Activated T-helper 2 cell treated with anti-CD3 and anti-CD28 coated beads, Interferon-gamma antibody, Interleukin-2, Interleukin-4, amounts not matched to agents 10 μg/mL and 5 μg/mL and 100 μg/mL, durations not matched to agents 14 hours and 24 hours and 36 hours (primary cell): ENCODE measurements at regions not wholly inside any gene's neighbourhood (a gene's known extent, or its start where the extent isn't known, plus 50 kb on each side); places are given as distances from the start of the nearest gene placed in this dataset.
"Not testable (repeated sequence)": the region's sequence is repeated elsewhere in the genome, so short reads cannot be mapped to it uniquely, and the experiment has no call there.

Experiments used
- DNase-seq: peaks from one replicate; pipeline ENCODE4 v3.0.0; 2021; ENCODE audit warnings: low spot score
- H3K27ac Mint-ChIP-seq: one replicate; pipeline ENCODE4 v1.8.0; 2021; ENCODE audit warnings: mixed read lengths
- H3K27me3 Mint-ChIP-seq: one replicate; pipeline ENCODE4 v1.8.0; 2021; ENCODE audit warnings: low read depth, mixed read lengths
- H3K36me3 Mint-ChIP-seq: one replicate; pipeline ENCODE4 v1.8.0; 2021; ENCODE audit warnings: low read depth, mixed read lengths
- H3K4me1 Mint-ChIP-seq: one replicate; pipeline ENCODE4 v1.8.0; 2021; ENCODE audit warnings: low read depth, mixed read lengths
- H3K4me3 Mint-ChIP-seq: one replicate; pipeline ENCODE4 v1.8.0; 2021; ENCODE audit warnings: low read depth, mild to moderate bottlenecking, moderate library complexity, mixed read lengths
- H3K9me3 Mint-ChIP-seq: one replicate; pipeline ENCODE4 v1.8.0; 2021; ENCODE audit warnings: mixed read lengths
- intact Hi-C: fragments of 100-400 bp; cut with micrococcal nuclease; formaldehyde crosslinking; loops from one replicate; pipeline ENCODE4 v1.15.1; 2023

- H3K27me3 Mint-ChIP-seq = peaks cover 13% of the 10 kb centered on the region
- intact Hi-C loops = loop anchor here (1.0 kb wide), 1 partner anchor 104 kb away; no protein-coding TSS in a partner anchor
- peaks cover 15% of the 10 kb centered on the region for H3K9me3 Mint-ChIP-seq
Observed at GRCh38 chr21:35475009-35475408, 425.9 kb upstream of the RUNX1 start.

GRCh38 chr21:35473496-35473895 lies 424.4 kb upstream of the RUNX1 start:
- H3K36me3 Mint-ChIP-seq = no peaks in the 10 kb centered on the region
- DNase-seq = no peak
- intact Hi-C loops = no loop called here
- peaks cover 25% of the 10 kb centered on the region for H3K4me1 Mint-ChIP-seq
- peaks cover under 1% of the 10 kb centered on the region for H3K9me3 Mint-ChIP-seq
- H3K27me3 Mint-ChIP-seq = peaks cover 13% of the 10 kb centered on the region
- no peak overlapping the region for H3K4me3 Mint-ChIP-seq
- H3K27ac Mint-ChIP-seq = no peak overlapping the region

More at GRCh38 chr21:35475009-35475408, 425.9 kb upstream of the RUNX1 start:
- Mint-ChIP-seq H3K27ac (no peak overlapping the region), H3K4me3 (no peak overlapping the region), H3K36me3 (peaks cover 3% of the 10 kb centered on the region), H3K4me1 (peaks cover 25% of the 10 kb centered on the region)
- no peak for DNase-seq

DNA sequence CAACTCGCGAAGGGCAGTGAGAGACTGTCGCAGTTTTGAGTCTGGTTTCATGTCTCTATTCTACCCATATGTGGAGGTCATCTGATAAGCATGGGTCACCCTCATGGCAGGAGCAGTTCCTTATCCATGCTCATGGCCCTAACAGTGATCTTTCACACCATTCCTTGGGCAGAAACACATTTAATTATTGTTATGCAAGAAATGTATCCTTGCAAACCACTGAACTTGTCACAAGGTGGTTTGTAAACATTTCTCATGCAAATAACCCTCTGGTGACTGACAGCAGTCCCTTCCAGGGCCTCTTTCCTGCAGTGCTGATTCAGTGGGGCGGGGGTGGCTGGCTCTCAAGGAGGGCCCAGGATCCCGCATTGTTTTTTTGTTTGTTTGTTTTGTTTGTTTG lies 421.4 kb upstream of the RUNX1 start:
- H3K36me3 Mint-ChIP-seq = no peaks in the 10 kb centered on the region
- intact Hi-C loops = no loop called here
- peaks cover 7% of the 10 kb centered on the region for H3K4me1 Mint-ChIP-seq
- peaks cover 15% of the 10 kb centered on the region for H3K9me3 Mint-ChIP-seq
- peaks cover 13% of the 10 kb centered on the region for H3K27me3 Mint-ChIP-seq
- no peak for DNase-seq
- no peak overlapping the region for H3K4me3 Mint-ChIP-seq
- H3K27ac Mint-ChIP-seq = no peak overlapping the region

DNA sequence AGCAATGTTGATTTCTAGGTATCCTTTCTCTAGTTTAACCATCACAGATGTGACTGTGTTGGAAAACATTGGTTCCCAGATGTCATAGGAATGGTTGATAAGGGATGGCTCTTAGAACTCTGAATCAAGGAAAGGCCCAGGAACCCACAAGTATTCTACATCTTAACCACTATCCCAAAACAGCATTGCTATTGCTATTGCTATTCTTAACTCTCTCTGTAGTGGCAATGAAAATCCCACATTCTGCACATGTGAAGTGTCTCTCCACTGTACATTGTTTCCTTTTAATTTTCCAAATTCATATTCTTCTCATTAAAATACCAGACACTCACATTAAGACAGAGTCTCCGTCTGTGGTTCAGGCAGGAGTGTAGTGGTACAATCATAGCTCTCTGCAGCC lies 420.4 kb upstream of the RUNX1 start:
- Mint-ChIP-seq H3K36me3 (no peaks in the 10 kb centered on the region), H3K4me1 (no peaks in the 10 kb centered on the region), H3K27me3 (peaks cover 11% of the 10 kb centered on the region), H3K9me3 (peaks cover 18% of the 10 kb centered on the region), H3K27ac (no peak overlapping the region), H3K4me3 (no peak overlapping the region)
- DNase-seq = no peak
- intact Hi-C loops = no loop called here

DNA sequence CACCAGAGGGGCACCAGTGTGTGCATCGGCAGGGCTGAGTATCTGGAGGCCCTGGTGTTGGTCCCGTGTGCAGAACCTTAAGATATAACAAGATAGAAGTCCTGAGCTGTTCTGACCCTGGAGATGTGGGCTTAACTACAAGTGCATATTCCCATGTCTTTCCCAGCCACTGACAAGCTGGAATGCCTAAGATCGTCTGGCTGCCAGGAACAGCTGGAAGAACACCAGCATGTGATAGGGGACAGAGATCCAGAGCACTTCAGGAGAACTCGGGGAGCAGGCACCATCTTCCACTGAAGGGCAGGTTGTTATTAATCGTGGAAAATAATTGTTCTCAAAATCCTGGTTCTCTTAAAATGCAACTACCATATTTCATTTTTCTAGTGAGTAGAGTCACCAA lies 419.9 kb upstream of the RUNX1 start:
- no peaks in the 10 kb centered on the region for H3K36me3 Mint-ChIP-seq
- no peak overlapping the region for H3K27ac Mint-ChIP-seq
- no peak overlapping the region for H3K4me3 Mint-ChIP-seq

DNA sequence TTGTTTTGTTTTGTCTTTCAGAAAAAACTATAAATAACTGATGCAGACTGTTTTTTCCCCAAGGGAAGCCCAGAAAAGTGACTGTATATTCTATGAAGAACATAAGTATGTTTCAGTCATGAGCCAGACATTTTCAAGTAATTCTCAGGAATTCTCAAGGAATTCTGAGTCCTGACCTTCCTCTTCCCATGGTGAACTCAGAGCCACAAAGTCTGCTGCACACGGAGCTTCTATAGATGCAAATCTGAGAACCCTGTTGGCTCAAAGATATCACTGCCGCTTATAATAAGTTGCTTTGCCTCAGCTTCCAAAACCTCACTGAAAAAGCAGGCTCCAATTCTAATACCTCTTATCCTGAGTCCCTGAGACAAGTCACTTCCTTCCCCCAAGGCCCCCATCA lies 418.5 kb upstream of the RUNX1 start:
- Mint-ChIP-seq H3K27ac (no peak overlapping the region), H3K4me3 (no peak overlapping the region), H3K27me3 (peaks cover 2% of the 10 kb centered on the region), H3K36me3 (no peaks in the 10 kb centered on the region), H3K9me3 (peaks cover 22% of the 10 kb centered on the region), H3K4me1 (no peaks in the 10 kb centered on the region)
- DNase-seq = no peak
- intact Hi-C loops = no loop called here

More for the DNA sequence above, 419.9 kb upstream of the RUNX1 start:
- intact Hi-C loops = no loop called here
- peaks cover 19% of the 10 kb centered on the region for H3K9me3 Mint-ChIP-seq
- no peaks in the 10 kb centered on the region for H3K4me1 Mint-ChIP-seq
- DNase-seq = no peak
- H3K27me3 Mint-ChIP-seq = peaks cover 11% of the 10 kb centered on the region

GRCh38 chr21:35466681-35467080 lies 417.6 kb upstream of the RUNX1 start:
- H3K4me3 Mint-ChIP-seq, H3K4me1 Mint-ChIP-seq, DNase-seq, H3K27ac Mint-ChIP-seq, intact Hi-C loops, H3K36me3 Mint-ChIP-seq, H3K27me3 Mint-ChIP-seq: not testable (repeated sequence)
- H3K9me3 Mint-ChIP-seq = peaks cover 22% of the 10 kb centered on the region

- intact Hi-C loops = no loop called here
- H3K4me3 Mint-ChIP-seq = no peak overlapping the region
Observed at GRCh38 chr21:35465741-35466140, 416.6 kb upstream of the RUNX1 start.

DNA sequence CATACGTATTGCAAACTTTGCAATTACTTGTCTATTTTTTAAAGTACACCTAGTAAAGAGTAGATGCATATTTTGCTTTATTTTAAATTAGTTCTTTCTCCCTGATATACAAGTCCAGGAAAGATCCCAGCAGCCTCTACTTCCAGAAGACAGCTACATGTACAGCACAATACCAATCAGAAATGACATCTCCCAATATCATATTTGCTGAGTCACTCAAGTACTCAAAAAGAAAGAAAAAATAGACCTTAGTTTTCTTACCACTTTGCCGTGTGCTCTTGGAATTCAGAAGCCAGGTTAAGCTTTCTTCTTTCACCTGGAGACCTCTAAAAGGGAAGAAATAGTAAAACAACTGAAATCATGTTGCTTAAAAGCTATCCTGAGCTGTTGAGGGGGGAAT lies 412.6 kb upstream of the RUNX1 start:
- Mint-ChIP-seq H3K27me3 (peaks cover 2% of the 10 kb centered on the region), H3K4me1 (peaks cover 3% of the 10 kb centered on the region)

More at GRCh38 chr21:35465741-35466140, 416.6 kb upstream of the RUNX1 start:
- peaks cover 1% of the 10 kb centered on the region for H3K27me3 Mint-ChIP-seq
- peaks cover 22% of the 10 kb centered on the region for H3K9me3 Mint-ChIP-seq
- no peak overlapping the region for H3K27ac Mint-ChIP-seq
- no peak for DNase-seq
- H3K4me1 Mint-ChIP-seq = no peaks in the 10 kb centered on the region
- H3K36me3 Mint-ChIP-seq = no peaks in the 10 kb centered on the region

GRCh38 chr21:35460441-35460840 lies 411.3 kb upstream of the RUNX1 start:
- Mint-ChIP-seq H3K27ac (no peak overlapping the region), H3K4me3 (no peak overlapping the region), H3K36me3 (no peaks in the 10 kb centered on the region), H3K27me3 (peaks cover 2% of the 10 kb centered on the region), H3K4me1 (peaks cover 3% of the 10 kb centered on the region), H3K9me3 (peaks cover 7% of the 10 kb centered on the region)
- intact Hi-C loops = no loop called here
- no peak for DNase-seq

More for the DNA sequence above, 412.6 kb upstream of the RUNX1 start:
- H3K27ac Mint-ChIP-seq = no peak overlapping the region
- peaks cover 17% of the 10 kb centered on the region for H3K9me3 Mint-ChIP-seq
- no peaks in the 10 kb centered on the region for H3K36me3 Mint-ChIP-seq
- H3K4me3 Mint-ChIP-seq = no peak overlapping the region
- intact Hi-C loops = no loop called here
- no peak for DNase-seq

- H3K36me3 Mint-ChIP-seq = no peaks in the 10 kb centered on the region
- intact Hi-C loops = no loop called here
- H3K27me3 Mint-ChIP-seq = peaks cover 2% of the 10 kb centered on the region
- peaks cover 3% of the 10 kb centered on the region for H3K4me1 Mint-ChIP-seq
- no peak overlapping the region for H3K27ac Mint-ChIP-seq
- H3K9me3 Mint-ChIP-seq = no peaks in the 10 kb centered on the region
- no peak for DNase-seq
- no peak overlapping the region for H3K4me3 Mint-ChIP-seq
Observed at GRCh38 chr21:35458405-35458804, 409.3 kb upstream of the RUNX1 start.

- no peaks in the 10 kb centered on the region for H3K36me3 Mint-ChIP-seq
- H3K4me1 Mint-ChIP-seq = peaks cover 3% of the 10 kb centered on the region
- peaks cover 2% of the 10 kb centered on the region for H3K27me3 Mint-ChIP-seq
- H3K4me3 Mint-ChIP-seq = no peak overlapping the region
- H3K9me3 Mint-ChIP-seq = peaks cover 5% of the 10 kb centered on the region
- no peak for DNase-seq
- H3K27ac Mint-ChIP-seq = no peak overlapping the region
- intact Hi-C loops = no loop called here
Observed at GRCh38 chr21:35457097-35457804, 408.1 kb upstream of the RUNX1 start.

DNA sequence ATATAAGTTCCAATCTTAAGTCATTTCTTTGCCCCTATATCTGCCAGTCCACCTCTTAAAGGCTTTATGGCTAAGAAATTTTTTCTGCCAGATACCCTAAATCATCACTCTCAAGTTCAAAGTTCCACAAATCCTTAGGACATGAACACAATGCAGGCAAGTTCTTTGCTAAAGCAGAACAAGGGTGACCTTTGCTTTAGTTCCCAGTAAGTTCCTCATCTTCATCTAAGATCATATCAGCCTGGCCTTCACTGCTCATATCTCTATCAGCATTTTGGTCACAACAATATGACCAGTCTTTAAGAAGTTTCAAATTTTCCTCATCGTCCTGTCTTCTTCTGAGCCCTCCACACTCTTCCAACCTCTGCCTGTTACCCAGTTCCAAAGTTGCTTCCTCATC lies 402.2 kb upstream of the RUNX1 start:
- DNase-seq = no peak
- intact Hi-C loops = no loop called here
- Mint-ChIP-seq H3K9me3 (peaks cover 30% of the 10 kb centered on the region), H3K27ac (no peak overlapping the region), H3K27me3 (no peaks in the 10 kb centered on the region), H3K36me3 (peaks cover 4% of the 10 kb centered on the region), H3K4me1 (no peaks in the 10 kb centered on the region), H3K4me3 (no peak overlapping the region)
